SK-N-SH treated with all-trans-retinoic acid at 6 μM for 48 hours (cell line): ENCODE measurements at regions not wholly inside any gene's neighbourhood (a gene's known extent, or its start where the extent isn't known, plus 50 kb on each side); places are given as distances from the start of the nearest gene placed in this dataset.

Source experiments
- ATAC-seq: fragments of 200-7000 bp; cut with Tn5 transposase; 3 replicates; pipeline ENCODE4 v1.9.1; 2020; ENCODE audit warnings: mild to moderate bottlenecking, moderate library complexity
- ARNTL ChIP-seq: fragments of 450-650 bp; formaldehyde crosslinking; IDR thresholded peaks from 2 replicates; pipeline ENCODE4 v1.5.0; 2020; ENCODE audit warnings: low read depth, mild to moderate bottlenecking, moderate library complexity, borderline replicate concordance
- BACH2 ChIP-seq: fragments of 250-450 bp; sonication (Bioruptor Pico); IDR thresholded peaks from 2 replicates; pipeline ENCODE4 v1.9.0; 2021; ENCODE audit warnings: mild to moderate bottlenecking, borderline replicate concordance
- CSDC2 ChIP-seq: fragments of 250-450 bp; sonication (Bioruptor Pico); IDR thresholded peaks from 2 replicates; pipeline ENCODE4 v1.5.0; 2020; ENCODE audit warnings: mild to moderate bottlenecking, moderate library complexity
- ESRRG ChIP-seq: fragments of 250-450 bp; sonication (Bioruptor Pico); IDR thresholded peaks from 2 replicates; pipeline ENCODE4 v1.6.1; 2021; ENCODE audit warnings: mild to moderate bottlenecking
- GLIS3 ChIP-seq: fragments of 250-450 bp; sonication (Bioruptor Pico); IDR thresholded peaks from 2 replicates; pipeline ENCODE4 v1.5.0; 2020; ENCODE audit warnings: mild to moderate bottlenecking, moderate library complexity
- ISL1 ChIP-seq: fragments of 250-450 bp; sonication (Bioruptor Pico); IDR thresholded peaks from 2 replicates; pipeline ENCODE4 v2.1.2; 2022; ENCODE audit warnings: mild to moderate bottlenecking, moderate library complexity
- OSR1 ChIP-seq: fragments of 250-450 bp; sonication (Bioruptor Pico); IDR thresholded peaks from 2 replicates; pipeline ENCODE4 v1.8.0; 2022; ENCODE audit warnings: moderate library complexity, mild to moderate bottlenecking, inconsistent platforms
- PPARA ChIP-seq: fragments of 250-450 bp; sonication (Bioruptor Pico); IDR thresholded peaks from 2 replicates; pipeline ENCODE4 v1.5.0; 2020; ENCODE audit warnings: mild to moderate bottlenecking, borderline replicate concordance
- RARB ChIP-seq: fragments of 250-450 bp; sonication (Bioruptor Pico); IDR thresholded peaks from 2 replicates; pipeline ENCODE4 v1.8.0; 2021; ENCODE audit warnings: mild to moderate bottlenecking, moderate library complexity
- SNAI2 ChIP-seq: fragments of 250-450 bp; sonication (Bioruptor Pico); IDR thresholded peaks from 2 replicates; pipeline ENCODE4 v1.5.0; 2020; ENCODE audit warnings: mild to moderate bottlenecking, moderate library complexity
- TCF4 ChIP-seq: fragments of 250-450 bp; sonication (Bioruptor Pico); IDR thresholded peaks from 2 replicates; pipeline ENCODE4 v1.8.0; 2021; ENCODE audit warnings: mild to moderate bottlenecking, moderate library complexity, borderline replicate concordance
- TOX ChIP-seq: fragments of 250-450 bp; sonication (Bioruptor Pico); IDR thresholded peaks from 2 replicates; pipeline ENCODE4 v1.8.0; 2021; ENCODE audit warnings: mild to moderate bottlenecking, moderate library complexity, borderline replicate concordance
- ZC3H10 ChIP-seq: fragments of 250-450 bp; sonication (Bioruptor Pico); IDR thresholded peaks from 2 replicates; pipeline ENCODE4 v1.5.1; 2021; ENCODE audit warnings: mild to moderate bottlenecking, moderate library complexity
- ZFP3 ChIP-seq: fragments of 250-450 bp; sonication (Bioruptor Pico); IDR thresholded peaks from 2 replicates; pipeline ENCODE4 v1.5.0; 2020; ENCODE audit warnings: mild to moderate bottlenecking, moderate library complexity
- ZFP30 ChIP-seq: fragments of 450-650 bp; formaldehyde crosslinking; IDR thresholded peaks from 2 replicates; pipeline ENCODE4 v1.5.0; 2022; ENCODE audit warnings: mild to moderate bottlenecking, moderate library complexity
- ZNF565 ChIP-seq: fragments of 450-650 bp; formaldehyde crosslinking; conservative IDR thresholded peaks from 2 replicates; pipeline ENCODE4 v1.5.0; 2020; ENCODE audit warnings: low read depth, mild to moderate bottlenecking, moderate library complexity
- ZNF70 ChIP-seq: fragments of 450-650 bp; formaldehyde crosslinking; IDR thresholded peaks from 2 replicates; pipeline ENCODE4 v1.5.0; 2020; ENCODE audit warnings: mild to moderate bottlenecking, moderate library complexity
- ZNF8 ChIP-seq: fragments of 450-650 bp; formaldehyde crosslinking; IDR thresholded peaks from 2 replicates; pipeline ENCODE4 v1.5.0; 2020; ENCODE audit warnings: mild to moderate bottlenecking, moderate library complexity
- TF ChIP-seq, protein P1 (sequence below): fragments of 250-450 bp; sonication (Bioruptor Pico); IDR thresholded peaks from 2 replicates; pipeline ENCODE4 v1.8.0; 2021; ENCODE audit warnings: low read depth, mild to moderate bottlenecking, moderate library complexity, borderline replicate concordance
- TF ChIP-seq, protein P2 (sequence below): fragments of 250-450 bp; sonication (Bioruptor Pico); IDR thresholded peaks from 2 replicates; pipeline ENCODE4 v1.5.0; 2020; ENCODE audit warnings: mild to moderate bottlenecking, moderate library complexity
- TF ChIP-seq, protein P3 (sequence below): fragments of 250-450 bp; sonication (Bioruptor Pico); IDR thresholded peaks from 2 replicates; pipeline ENCODE4 v1.8.0; 2020; ENCODE audit warnings: mild to moderate bottlenecking, moderate library complexity, borderline replicate concordance
- TF ChIP-seq, protein P4 (sequence below): fragments of 250-450 bp; sonication (Bioruptor Pico); IDR thresholded peaks from 2 replicates; pipeline ENCODE4 v1.5.1; 2020; ENCODE audit warnings: low read depth, mild to moderate bottlenecking, moderate library complexity
- TF ChIP-seq, protein P5 (sequence below): fragments of 250-450 bp; sonication (Bioruptor Pico); IDR thresholded peaks from 2 replicates; pipeline ENCODE4 v1.5.1; 2021; ENCODE audit warnings: mild to moderate bottlenecking, moderate library complexity

DNA sequence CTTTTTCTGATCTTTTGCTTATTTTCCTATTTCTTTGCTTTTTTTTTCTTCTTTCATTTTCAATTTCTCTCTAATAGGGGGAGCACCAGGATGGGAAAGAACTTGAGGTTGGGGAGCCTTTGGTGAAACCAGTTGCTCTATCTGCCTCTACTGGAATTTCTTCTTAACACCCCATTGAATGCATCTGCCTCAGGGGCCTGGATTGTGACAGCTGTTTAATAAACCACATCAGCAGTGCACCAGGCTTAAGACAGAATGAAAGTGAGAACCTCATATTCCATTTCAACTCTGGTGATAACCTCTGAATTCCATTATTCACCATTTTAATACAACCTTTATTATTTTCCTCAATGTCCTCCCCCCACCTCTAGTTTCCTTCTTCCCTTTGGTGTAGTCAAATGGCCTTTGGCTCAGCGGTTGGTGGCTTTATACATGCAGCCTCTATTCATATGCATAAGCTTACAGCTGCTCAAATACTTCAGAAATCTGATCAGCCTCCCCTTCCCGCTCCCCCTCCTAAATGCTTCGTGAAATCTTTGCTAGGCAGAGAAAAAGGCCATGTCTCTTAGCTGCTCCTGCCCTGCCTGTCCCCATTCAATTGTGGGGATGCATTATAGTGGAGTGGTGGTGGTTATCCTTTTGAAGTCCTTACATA is 537.3 kb upstream of the PLXNA2 start:
- no peak for ATAC-seq
- TF ChIP-seq ZFP30 (CRISPR knock-in tag): no peak
- no peak for TF ChIP-seq TOX (CRISPR knock-in tag)
- no peak for TF ChIP-seq ZNF565
- no peak for TF ChIP-seq TCF4 (CRISPR knock-in tag)
- no peak for TF ChIP-seq BACH2
- no peak for TF ChIP-seq ZNF8 (CRISPR knock-in tag)
- TF ChIP-seq, protein P1, sequence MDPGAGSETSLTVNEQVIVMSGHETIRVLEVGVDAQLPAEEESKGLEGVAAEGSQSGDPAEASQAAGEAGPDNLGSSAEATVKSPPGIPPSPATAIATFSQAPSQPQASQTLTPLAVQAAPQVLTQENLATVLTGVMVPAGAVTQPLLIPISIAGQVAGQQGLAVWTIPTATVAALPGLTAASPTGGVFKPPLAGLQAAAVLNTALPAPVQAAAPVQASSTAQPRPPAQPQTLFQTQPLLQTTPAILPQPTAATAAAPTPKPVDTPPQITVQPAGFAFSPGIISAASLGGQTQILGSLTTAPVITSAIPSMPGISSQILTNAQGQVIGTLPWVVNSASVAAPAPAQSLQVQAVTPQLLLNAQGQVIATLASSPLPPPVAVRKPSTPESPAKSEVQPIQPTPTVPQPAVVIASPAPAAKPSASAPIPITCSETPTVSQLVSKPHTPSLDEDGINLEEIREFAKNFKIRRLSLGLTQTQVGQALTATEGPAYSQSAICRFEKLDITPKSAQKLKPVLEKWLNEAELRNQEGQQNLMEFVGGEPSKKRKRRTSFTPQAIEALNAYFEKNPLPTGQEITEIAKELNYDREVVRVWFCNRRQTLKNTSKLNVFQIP (CRISPR knock-in tag): no peak
- no peak for TF ChIP-seq CSDC2 (CRISPR knock-in tag)
- no peak for TF ChIP-seq ARNTL (CRISPR knock-in tag)
- no peak for TF ChIP-seq RARB (CRISPR knock-in tag)
- TF ChIP-seq, protein P2, sequence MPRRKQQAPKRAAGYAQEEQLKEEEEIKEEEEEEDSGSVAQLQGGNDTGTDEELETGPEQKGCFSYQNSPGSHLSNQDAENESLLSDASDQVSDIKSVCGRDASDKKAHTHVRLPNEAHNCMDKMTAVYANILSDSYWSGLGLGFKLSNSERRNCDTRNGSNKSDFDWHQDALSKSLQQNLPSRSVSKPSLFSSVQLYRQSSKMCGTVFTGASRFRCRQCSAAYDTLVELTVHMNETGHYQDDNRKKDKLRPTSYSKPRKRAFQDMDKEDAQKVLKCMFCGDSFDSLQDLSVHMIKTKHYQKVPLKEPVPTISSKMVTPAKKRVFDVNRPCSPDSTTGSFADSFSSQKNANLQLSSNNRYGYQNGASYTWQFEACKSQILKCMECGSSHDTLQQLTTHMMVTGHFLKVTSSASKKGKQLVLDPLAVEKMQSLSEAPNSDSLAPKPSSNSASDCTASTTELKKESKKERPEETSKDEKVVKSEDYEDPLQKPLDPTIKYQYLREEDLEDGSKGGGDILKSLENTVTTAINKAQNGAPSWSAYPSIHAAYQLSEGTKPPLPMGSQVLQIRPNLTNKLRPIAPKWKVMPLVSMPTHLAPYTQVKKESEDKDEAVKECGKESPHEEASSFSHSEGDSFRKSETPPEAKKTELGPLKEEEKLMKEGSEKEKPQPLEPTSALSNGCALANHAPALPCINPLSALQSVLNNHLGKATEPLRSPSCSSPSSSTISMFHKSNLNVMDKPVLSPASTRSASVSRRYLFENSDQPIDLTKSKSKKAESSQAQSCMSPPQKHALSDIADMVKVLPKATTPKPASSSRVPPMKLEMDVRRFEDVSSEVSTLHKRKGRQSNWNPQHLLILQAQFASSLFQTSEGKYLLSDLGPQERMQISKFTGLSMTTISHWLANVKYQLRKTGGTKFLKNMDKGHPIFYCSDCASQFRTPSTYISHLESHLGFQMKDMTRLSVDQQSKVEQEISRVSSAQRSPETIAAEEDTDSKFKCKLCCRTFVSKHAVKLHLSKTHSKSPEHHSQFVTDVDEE (CRISPR knock-in tag): no peak
- TF ChIP-seq, protein P3, sequence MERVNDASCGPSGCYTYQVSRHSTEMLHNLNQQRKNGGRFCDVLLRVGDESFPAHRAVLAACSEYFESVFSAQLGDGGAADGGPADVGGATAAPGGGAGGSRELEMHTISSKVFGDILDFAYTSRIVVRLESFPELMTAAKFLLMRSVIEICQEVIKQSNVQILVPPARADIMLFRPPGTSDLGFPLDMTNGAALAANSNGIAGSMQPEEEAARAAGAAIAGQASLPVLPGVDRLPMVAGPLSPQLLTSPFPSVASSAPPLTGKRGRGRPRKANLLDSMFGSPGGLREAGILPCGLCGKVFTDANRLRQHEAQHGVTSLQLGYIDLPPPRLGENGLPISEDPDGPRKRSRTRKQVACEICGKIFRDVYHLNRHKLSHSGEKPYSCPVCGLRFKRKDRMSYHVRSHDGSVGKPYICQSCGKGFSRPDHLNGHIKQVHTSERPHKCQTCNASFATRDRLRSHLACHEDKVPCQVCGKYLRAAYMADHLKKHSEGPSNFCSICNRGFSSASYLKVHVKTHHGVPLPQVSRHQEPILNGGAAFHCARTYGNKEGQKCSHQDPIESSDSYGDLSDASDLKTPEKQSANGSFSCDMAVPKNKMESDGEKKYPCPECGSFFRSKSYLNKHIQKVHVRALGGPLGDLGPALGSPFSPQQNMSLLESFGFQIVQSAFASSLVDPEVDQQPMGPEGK: no peak
- TF ChIP-seq ZFP3: no peak
- TF ChIP-seq OSR1 (CRISPR knock-in tag): no peak
- no peak for TF ChIP-seq ISL1
- TF ChIP-seq ZC3H10 (CRISPR knock-in tag): no peak
- TF ChIP-seq ESRRG: no peak
- TF ChIP-seq GLIS3 (CRISPR knock-in tag): no peak
- TF ChIP-seq, protein P4, sequence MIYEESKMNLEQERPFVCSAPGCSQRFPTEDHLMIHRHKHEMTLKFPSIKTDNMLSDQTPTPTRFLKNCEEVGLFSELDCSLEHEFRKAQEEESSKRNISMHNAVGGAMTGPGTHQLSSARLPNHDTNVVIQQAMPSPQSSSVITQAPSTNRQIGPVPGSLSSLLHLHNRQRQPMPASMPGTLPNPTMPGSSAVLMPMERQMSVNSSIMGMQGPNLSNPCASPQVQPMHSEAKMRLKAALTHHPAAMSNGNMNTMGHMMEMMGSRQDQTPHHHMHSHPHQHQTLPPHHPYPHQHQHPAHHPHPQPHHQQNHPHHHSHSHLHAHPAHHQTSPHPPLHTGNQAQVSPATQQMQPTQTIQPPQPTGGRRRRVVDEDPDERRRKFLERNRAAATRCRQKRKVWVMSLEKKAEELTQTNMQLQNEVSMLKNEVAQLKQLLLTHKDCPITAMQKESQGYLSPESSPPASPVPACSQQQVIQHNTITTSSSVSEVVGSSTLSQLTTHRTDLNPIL (CRISPR knock-in tag): no peak

DNA sequence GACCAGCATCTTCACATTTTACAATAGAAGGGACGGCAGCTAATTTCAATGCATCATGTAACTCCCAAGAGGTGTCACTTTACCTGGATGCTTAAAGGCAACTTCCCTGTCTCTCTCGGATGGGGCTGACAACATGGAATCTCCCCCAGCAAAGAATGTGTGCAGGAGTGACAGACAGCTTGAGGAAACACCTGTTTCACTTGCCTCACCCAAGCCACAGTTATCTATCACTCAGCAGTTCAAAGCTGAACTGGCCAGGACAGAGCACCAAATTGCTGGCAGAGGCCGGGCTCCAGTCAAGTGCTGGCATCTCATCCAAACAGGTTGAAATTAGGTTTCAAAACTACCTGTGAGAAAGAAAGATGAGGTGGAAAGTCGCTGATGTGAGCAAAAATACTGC is 538.0 kb upstream of the PLXNA2 start:
- TF ChIP-seq, protein P4 (CRISPR knock-in tag): no peak
- no peak for TF ChIP-seq PPARA
- no peak for TF ChIP-seq TCF4 (CRISPR knock-in tag)
- no peak for TF ChIP-seq CSDC2 (CRISPR knock-in tag)
- no peak for TF ChIP-seq SNAI2 (CRISPR knock-in tag)
- no peak for TF ChIP-seq ZNF70 (CRISPR knock-in tag)
- TF ChIP-seq GLIS3 (CRISPR knock-in tag): no peak
- TF ChIP-seq, protein P5, sequence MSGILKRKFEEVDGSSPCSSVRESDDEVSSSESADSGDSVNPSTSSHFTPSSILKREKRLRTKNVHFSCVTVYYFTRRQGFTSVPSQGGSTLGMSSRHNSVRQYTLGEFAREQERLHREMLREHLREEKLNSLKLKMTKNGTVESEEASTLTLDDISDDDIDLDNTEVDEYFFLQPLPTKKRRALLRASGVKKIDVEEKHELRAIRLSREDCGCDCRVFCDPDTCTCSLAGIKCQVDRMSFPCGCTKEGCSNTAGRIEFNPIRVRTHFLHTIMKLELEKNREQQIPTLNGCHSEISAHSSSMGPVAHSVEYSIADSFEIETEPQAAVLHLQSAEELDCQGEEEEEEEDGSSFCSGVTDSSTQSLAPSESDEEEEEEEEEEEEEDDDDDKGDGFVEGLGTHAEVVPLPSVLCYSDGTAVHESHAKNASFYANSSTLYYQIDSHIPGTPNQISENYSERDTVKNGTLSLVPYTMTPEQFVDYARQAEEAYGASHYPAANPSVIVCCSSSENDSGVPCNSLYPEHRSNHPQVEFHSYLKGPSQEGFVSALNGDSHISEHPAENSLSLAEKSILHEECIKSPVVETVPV (CRISPR knock-in tag): no peak
- TF ChIP-seq, protein P2 (CRISPR knock-in tag): no peak
- TF ChIP-seq, protein P1 (CRISPR knock-in tag): no peak
- TF ChIP-seq ZC3H10 (CRISPR knock-in tag): no peak
- no peak for TF ChIP-seq BACH2
- TF ChIP-seq ISL1: no peak
- no peak for TF ChIP-seq ZNF565
- no peak for TF ChIP-seq ZNF8 (CRISPR knock-in tag)
- TF ChIP-seq TOX (CRISPR knock-in tag): no peak
- TF ChIP-seq RARB (CRISPR knock-in tag): no peak
- no peak for ATAC-seq
